Endothelial cell (in vitro differentiated cells): ENCODE measurements at regions not wholly inside any gene's neighbourhood (a gene's known extent, or its start where the extent isn't known, plus 50 kb on each side); places are given as distances from the start of the nearest gene placed in this dataset.

Experiments
- DNase-seq: peaks from one replicate; pipeline ENCODE4 v3.0.0; 2021; ENCODE audit warnings: low spot score
- H3K27ac Mint-ChIP-seq: one replicate; pipeline ENCODE4 v1.8.0; 2021; ENCODE audit warnings: mixed read lengths, inconsistent platforms; ENCODE audit not compliant: unreplicated experiment
- H3K27me3 Mint-ChIP-seq: one replicate; pipeline ENCODE4 v1.8.0; 2021; ENCODE audit warnings: mild to moderate bottlenecking, moderate library complexity, mixed read lengths, inconsistent platforms; ENCODE audit not compliant: unreplicated experiment
- H3K36me3 Mint-ChIP-seq: one replicate; pipeline ENCODE4 v1.8.0; 2021; ENCODE audit warnings: mild to moderate bottlenecking, low read depth, mixed read lengths, inconsistent platforms; ENCODE audit not compliant: unreplicated experiment
- H3K4me1 Mint-ChIP-seq: one replicate; pipeline ENCODE4 v1.8.0; 2021; ENCODE audit warnings: mild to moderate bottlenecking, mixed read lengths, inconsistent platforms; ENCODE audit not compliant: unreplicated experiment
- H3K4me3 Mint-ChIP-seq: one replicate; pipeline ENCODE4 v1.8.0; 2021; ENCODE audit warnings: mild to moderate bottlenecking, mixed read lengths, inconsistent platforms; ENCODE audit not compliant: unreplicated experiment
- H3K9me3 Mint-ChIP-seq: one replicate; pipeline ENCODE4 v1.8.0; 2021; ENCODE audit warnings: mixed read lengths, inconsistent platforms; ENCODE audit not compliant: unreplicated experiment
- TF ChIP-seq, protein P1 (sequence below): fragments of 200-600 bp; sonication (generic); IDR thresholded peaks from one replicate; pipeline ENCODE4 v1.5.0; 2021; ENCODE audit warnings: antibody characterized with exemption; ENCODE audit not compliant: unreplicated experiment

DNA sequence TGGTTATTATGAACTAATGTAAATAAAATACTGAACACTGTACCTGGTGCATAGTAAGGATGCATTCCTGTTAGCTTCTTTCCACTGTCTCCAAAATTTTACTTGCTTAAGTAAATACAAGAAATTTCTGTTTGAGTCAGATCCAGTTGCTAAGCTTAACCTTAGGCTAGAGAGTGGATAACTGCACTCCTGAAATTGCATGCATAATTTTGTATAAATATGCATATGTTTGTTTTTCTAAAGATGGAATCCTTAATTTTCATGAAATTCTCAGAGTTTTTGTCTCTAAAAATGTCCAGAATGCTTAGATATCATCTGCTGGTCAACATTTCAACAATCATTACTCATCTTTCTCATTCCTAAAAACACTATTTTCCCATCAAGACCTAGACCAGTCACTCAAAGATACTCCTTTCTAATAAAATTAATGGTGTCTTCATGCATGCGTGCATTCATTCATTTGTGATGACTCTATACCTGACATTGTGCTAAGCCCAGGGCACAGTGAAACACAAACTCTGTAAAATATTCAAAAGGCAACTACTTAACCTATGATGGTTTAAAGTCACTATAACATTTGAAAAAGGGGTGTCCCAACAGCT is 284.8 kb downstream of the SEC61B start:
- Mint-ChIP-seq H3K4me3 (no peak overlapping the region), H3K27ac (no peak overlapping the region), H3K9me3 (no peaks in the 10 kb centered on the region), H3K27me3 (no peaks in the 10 kb centered on the region), H3K36me3 (no peaks in the 10 kb centered on the region), H3K4me1 (no peaks in the 10 kb centered on the region)
- no peak for DNase-seq
- TF ChIP-seq, protein P1, sequence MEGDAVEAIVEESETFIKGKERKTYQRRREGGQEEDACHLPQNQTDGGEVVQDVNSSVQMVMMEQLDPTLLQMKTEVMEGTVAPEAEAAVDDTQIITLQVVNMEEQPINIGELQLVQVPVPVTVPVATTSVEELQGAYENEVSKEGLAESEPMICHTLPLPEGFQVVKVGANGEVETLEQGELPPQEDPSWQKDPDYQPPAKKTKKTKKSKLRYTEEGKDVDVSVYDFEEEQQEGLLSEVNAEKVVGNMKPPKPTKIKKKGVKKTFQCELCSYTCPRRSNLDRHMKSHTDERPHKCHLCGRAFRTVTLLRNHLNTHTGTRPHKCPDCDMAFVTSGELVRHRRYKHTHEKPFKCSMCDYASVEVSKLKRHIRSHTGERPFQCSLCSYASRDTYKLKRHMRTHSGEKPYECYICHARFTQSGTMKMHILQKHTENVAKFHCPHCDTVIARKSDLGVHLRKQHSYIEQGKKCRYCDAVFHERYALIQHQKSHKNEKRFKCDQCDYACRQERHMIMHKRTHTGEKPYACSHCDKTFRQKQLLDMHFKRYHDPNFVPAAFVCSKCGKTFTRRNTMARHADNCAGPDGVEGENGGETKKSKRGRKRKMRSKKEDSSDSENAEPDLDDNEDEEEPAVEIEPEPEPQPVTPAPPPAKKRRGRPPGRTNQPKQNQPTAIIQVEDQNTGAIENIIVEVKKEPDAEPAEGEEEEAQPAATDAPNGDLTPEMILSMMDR: no peak

DNA sequence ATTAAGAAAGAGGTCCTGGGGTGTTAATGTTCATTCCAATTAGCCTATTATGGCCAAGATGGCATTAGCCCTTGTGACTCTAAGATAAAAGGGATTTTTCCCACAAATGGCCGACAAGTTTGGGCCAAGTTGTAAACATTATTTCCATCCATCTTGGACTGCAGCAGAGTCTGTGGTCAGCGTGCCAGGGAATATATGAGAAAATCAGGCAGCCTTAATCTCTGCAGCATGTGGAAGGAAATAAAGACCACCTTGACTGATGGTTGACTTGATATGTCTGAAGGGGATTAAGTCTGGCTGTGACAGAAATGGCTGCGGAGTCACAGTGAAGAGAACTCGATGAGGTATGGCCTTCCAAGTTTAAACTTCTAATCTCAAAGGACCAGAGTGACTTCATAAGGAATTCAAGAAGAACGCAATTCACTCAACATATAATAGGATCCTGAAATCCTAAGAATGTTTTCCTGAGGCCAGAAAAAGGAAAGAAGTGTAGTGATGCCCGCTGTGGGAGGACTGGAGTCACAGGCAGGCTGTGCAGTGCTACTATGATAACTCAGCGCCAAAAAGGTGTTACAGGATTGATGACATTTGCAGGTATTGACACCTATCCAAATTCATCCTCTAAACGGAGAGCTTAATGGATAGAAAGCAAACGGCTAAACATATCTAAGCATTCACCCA is 287.1 kb downstream of the SEC61B start:
- H3K9me3 Mint-ChIP-seq: no peaks in the 10 kb centered on the region
- no peaks in the 10 kb centered on the region for H3K27me3 Mint-ChIP-seq
- TF ChIP-seq, protein P1: no peak
- H3K4me3 Mint-ChIP-seq: no peak overlapping the region
- no peaks in the 10 kb centered on the region for H3K36me3 Mint-ChIP-seq
- DNase-seq: no peak
- H3K27ac Mint-ChIP-seq: no peak overlapping the region
- no peaks in the 10 kb centered on the region for H3K4me1 Mint-ChIP-seq

DNA sequence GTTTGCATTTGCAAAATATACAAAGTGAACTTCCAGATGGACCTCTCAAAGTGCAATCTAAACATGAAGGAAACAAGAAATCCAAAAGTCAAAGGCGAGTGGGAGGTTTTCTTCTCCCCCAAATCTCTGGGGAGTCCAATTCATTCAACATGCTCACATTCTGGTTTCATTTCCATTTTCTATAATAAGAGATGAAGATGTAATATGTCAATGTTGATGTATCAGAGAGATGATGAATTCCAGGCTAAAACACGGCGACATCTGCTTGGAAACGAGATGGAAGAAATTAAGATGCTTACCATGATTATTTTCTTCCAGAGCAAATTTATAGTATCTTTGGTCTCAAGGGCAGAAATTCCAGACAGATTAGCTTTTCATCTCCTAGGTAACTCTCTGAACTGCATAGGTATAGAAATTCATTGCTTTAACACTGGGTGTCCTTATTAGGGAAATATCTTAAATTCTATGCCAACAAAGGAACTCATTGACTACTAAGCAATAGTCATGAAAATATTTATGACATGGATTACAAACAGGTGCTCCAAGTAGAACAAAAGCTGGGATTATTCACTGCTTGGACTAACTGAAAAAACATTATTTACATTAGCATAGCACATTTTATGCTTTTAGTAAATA is 287.9 kb downstream of the SEC61B start:
- TF ChIP-seq, protein P1: no peak
- Mint-ChIP-seq H3K4me3 (no peak overlapping the region), H3K27ac (no peak overlapping the region), H3K9me3 (no peaks in the 10 kb centered on the region), H3K27me3 (no peaks in the 10 kb centered on the region), H3K36me3 (no peaks in the 10 kb centered on the region), H3K4me1 (no peaks in the 10 kb centered on the region)
- no peak for DNase-seq

DNA sequence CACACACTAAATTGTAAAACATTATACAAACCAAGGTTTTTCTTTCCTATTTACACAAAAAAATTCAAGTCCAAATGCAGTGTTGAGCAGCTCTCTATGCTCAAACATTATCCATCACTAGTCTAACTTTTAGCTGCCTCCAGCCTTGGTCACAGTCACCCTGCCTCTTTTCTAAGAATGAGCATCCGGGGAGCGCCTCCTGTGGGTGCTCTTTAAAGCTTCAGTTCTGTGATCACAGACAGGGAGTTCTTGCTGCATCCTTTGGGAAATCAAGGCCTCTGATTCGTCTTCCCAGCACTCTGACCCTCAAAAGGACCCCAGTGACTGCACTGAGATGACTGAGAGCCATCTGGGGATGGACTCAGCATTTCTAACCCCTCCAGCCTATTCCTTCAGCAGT is 289.6 kb downstream of the SEC61B start:
- TF ChIP-seq, protein P1: no peak

More for the DNA sequence above, 289.6 kb downstream of the SEC61B start:
- peaks cover 5% of the 10 kb centered on the region for H3K4me1 Mint-ChIP-seq
- no peaks in the 10 kb centered on the region for H3K9me3 Mint-ChIP-seq
- H3K36me3 Mint-ChIP-seq: no peaks in the 10 kb centered on the region
- H3K27me3 Mint-ChIP-seq: no peaks in the 10 kb centered on the region
- no peak overlapping the region for H3K27ac Mint-ChIP-seq
- DNase-seq: no peak
- H3K4me3 Mint-ChIP-seq: no peak overlapping the region
